Left renal pelvis (tissue), 4 donors: ENCODE measurements at regions not wholly inside any gene's neighbourhood (a gene's known extent, or its start where the extent isn't known, plus 50 kb on each side); places are given as distances from the start of the nearest gene placed in this dataset.
"Not testable (repeated sequence)": the region's sequence is repeated elsewhere in the genome, so short reads cannot be mapped to it uniquely, and the experiment has no call there.

Experiments
- DNase-seq, 4 donors: peaks; one replicate each; pipeline ENCODE4 v3.0.0-alpha.2; 2013; ENCODE audit warnings: low read depth in 4 of 4, low spot score in 3 of 4

GRCh38 chr4:38534344-38535045, 129.5 kb upstream of the KLF3 start:
- no peak for DNase-seq

GRCh38 chr4:38535071-38535470, 128.9 kb upstream of the KLF3 start:
- not testable (repeated sequence) for DNase-seq

GRCh38 chr4:38535717-38536116, 128.3 kb upstream of the KLF3 start:
- DNase-seq: no peak

- DNase-seq: no peak
Measured at GRCh38 chr4:38536716-38537115, 127.3 kb upstream of the KLF3 start.

- no peak for DNase-seq
Measured at GRCh38 chr4:38537666-38538065, 126.3 kb upstream of the KLF3 start.

- no peak for DNase-seq
Measured at GRCh38 chr4:38538517-38538916, 125.5 kb upstream of the KLF3 start.

GRCh38 chr4:38539501-38539900, 124.5 kb upstream of the KLF3 start:
- DNase-seq: no peak

- no peak for DNase-seq
Measured at GRCh38 chr4:38547052-38547451, 116.9 kb upstream of the KLF3 start.

- DNase-seq: no peak
Measured at GRCh38 chr4:38548256-38548655, 115.7 kb upstream of the KLF3 start.

GRCh38 chr4:38559374-38559773, 104.6 kb upstream of the KLF3 start:
- no peak for DNase-seq

- DNase-seq: no peak
Measured at GRCh38 chr4:38560340-38560739, 103.7 kb upstream of the KLF3 start.

- DNase-seq: no peak
Measured at GRCh38 chr4:38560768-38561558, 103.0 kb upstream of the KLF3 start.

GRCh38 chr4:38562751-38563198, 101.2 kb upstream of the KLF3 start:
- DNase-seq: no peak

- no peak for DNase-seq
Measured at GRCh38 chr4:38563707-38564495, 100.1 kb upstream of the KLF3 start.

GRCh38 chr4:38565271-38566199, 98.5 kb upstream of the KLF3 start:
- no peak for DNase-seq

GRCh38 chr4:38566806-38567398, 97.1 kb upstream of the KLF3 start:
- no peak for DNase-seq

- DNase-seq: no peak
Measured at GRCh38 chr4:38567457-38567856, 96.5 kb upstream of the KLF3 start.

- DNase-seq: no peak
Measured at GRCh38 chr4:38568768-38569167, 95.2 kb upstream of the KLF3 start.

GRCh38 chr4:38570647-38571276, 93.2 kb upstream of the KLF3 start:
- DNase-seq: no peak
